ENCODE measurements at regions not wholly inside any gene's neighbourhood (a gene's known extent, or its start where the extent isn't known, plus 50 kb on each side); places are given as distances from the start of the nearest gene placed in this dataset.

DNA sequence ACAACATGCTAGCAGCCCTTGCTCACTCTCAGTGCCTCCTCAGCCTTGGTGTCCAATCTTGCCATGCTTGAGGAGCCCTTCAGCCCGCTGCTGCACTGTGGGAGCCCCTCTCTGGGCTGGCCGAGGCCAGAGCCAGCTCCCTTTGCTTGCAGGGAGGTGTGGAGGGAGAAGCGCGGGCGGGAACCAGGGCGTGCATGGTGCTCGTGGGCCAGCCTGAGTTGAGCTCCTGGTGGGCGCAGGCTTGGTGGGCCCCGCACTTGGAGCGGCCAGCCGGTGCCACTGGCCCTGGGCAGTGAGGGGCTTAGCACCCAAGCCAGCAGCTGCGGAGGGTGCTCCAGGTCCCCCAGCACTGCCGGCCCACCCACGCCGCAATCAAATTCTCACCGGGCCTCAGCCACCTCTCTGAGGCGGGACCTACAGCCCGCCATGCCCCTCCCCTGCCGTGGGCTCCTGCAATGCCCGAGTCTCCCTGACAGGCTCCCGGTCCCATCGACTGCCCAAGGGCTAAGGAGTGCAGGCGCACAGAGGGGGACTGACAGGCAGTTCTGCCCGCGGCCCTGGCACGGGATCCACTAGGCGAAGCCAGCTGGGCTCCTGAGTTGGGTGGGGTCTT lies 333.5 kb downstream of the KCNN2 start:
- ChIA-PET CTCF (no interaction called here), POLR2A (no interaction called here)
- no peak overlapping the region for H3K4me3 Mint-ChIP-seq
- no peaks in the 10 kb centered on the region for H3K36me3 Mint-ChIP-seq (ENCODE audit: low read depth)
- intact Hi-C loops (cut with DNase I, micrococcal nuclease) = no loop called here
- DNase-seq = no peak
- peaks cover 4% of the 10 kb centered on the region for H3K9me3 Mint-ChIP-seq (ENCODE audit: low read depth)
- no peaks in the 10 kb centered on the region for H3K4me1 Mint-ChIP-seq
- ATAC-seq = no peak
- no peaks in the 10 kb centered on the region for H3K27me3 Mint-ChIP-seq
- no peak overlapping the region for H3K27ac Mint-ChIP-seq

DNA sequence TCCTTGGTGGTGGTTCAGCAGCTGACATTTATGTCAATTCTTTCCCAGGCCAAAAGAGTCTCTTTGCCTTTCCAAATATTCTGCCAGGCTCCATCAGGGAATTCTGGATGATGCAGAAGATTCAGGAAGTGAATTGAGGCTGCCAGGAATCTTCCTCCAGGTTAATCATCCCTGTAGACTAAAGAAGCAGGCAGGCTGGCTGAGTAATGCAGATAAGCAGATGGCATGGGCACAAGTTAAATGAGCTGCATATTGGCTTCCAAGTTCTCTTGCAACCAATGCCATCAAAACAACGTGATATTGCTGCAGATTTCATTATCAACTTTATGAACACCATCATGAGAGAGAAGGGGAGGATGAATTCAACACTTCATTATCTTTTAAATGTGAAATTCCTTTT lies 324.5 kb downstream of the KCNN2 start:
- ATAC-seq (no peak), DNase-seq (no peak)
- intact Hi-C loops (cut with DNase I, micrococcal nuclease) = no loop called here
- CTCF ChIA-PET = no interaction called here
- Mint-ChIP-seq H3K27ac (no peak overlapping the region), H3K4me3 (no peak overlapping the region), H3K4me1 (no peaks in the 10 kb centered on the region), H3K27me3 (no peaks in the 10 kb centered on the region), H3K36me3 (ENCODE audit: low read depth) (no peaks in the 10 kb centered on the region), H3K9me3 (ENCODE audit: low read depth) (peaks cover 3% of the 10 kb centered on the region)
- POLR2A ChIA-PET = no interaction called here

DNA sequence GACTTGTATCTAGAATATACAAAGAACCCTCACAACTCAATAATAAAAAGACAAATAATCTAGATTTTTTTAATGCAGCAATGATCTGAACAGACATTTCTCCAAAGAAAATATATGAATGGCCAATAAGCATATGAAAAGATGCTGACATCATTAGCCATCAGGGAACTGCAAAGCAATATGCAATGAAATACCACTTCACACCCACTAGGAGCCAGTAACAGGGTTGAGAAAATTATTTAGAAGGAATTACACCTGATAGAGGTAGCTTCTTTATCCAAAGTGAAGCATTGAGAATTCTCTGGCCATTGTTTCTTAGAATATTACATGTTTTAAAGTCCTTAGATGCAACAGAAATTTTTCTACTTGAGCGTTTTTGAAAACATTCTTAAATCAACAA lies 316.9 kb downstream of the KCNN2 start:
- H3K4me3 Mint-ChIP-seq = no peak overlapping the region
- no peaks in the 10 kb centered on the region for H3K27me3 Mint-ChIP-seq
- ATAC-seq (no peak), DNase-seq (no peak)
- H3K27ac Mint-ChIP-seq = no peak overlapping the region
- CTCF ChIA-PET = no interaction called here
- POLR2A ChIA-PET = no interaction called here
- peaks cover 2% of the 10 kb centered on the region for H3K9me3 Mint-ChIP-seq (ENCODE audit: low read depth)
- H3K36me3 Mint-ChIP-seq (ENCODE audit: low read depth) = no peaks in the 10 kb centered on the region
- intact Hi-C loops (cut with DNase I, micrococcal nuclease) = no loop called here
- H3K4me1 Mint-ChIP-seq = no peaks in the 10 kb centered on the region

DNA sequence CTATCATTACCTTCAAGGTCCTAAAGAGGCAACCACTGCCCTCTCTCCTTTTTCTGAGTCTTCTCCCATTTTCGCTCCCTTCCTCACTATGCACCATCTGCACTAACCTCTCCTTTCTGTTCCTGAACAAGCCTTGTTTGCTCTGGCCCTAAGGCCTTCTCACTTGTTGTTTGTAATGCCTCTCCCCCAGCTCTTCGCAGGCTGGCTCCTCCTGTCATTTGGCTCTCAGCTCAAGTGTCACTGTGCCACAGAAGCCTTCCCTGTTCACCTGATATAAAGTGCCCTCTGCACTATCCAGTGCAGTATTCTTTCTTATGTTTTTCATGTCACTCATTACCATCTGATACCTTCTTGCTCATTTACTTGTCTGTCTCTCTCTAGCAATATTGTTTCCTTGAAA lies 303.7 kb downstream of the KCNN2 start:
- intact Hi-C loops (cut with DNase I, micrococcal nuclease) = no loop called here
- H3K4me3 Mint-ChIP-seq = no peak overlapping the region
- ATAC-seq (no peak), DNase-seq (no peak)
- no peaks in the 10 kb centered on the region for H3K36me3 Mint-ChIP-seq (ENCODE audit: low read depth)
- no peak overlapping the region for H3K27ac Mint-ChIP-seq
- H3K27me3 Mint-ChIP-seq = no peaks in the 10 kb centered on the region
- H3K9me3 Mint-ChIP-seq (ENCODE audit: low read depth) = no peaks in the 10 kb centered on the region
- POLR2A ChIA-PET = no interaction called here
- CTCF ChIA-PET = interaction anchor here (0.6 kb wide), 1 partner anchor 44 kb away, joined by 4 read pairs; no protein-coding TSS in a partner anchor
- H3K4me1 Mint-ChIP-seq = no peaks in the 10 kb centered on the region

DNA sequence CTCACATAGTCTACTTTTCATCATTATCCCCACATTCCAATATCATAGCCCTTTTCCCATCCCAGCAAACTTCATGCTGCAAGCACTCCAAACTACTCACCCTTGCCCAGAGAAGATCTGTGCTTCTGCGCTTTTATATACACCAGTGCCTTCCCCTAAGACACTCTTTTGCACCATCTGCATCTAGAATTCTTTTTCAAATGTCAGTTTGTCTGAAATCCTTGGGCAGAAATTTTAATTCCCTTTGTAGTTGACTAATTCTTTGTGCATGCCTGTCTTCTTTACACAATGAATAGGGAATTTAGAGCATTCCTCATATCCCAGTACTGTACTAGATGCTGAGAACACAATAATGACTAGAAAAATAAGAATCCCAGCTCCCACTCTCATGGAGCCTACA lies 298.9 kb downstream of the KCNN2 start:
- Mint-ChIP-seq H3K27me3 (no peaks in the 10 kb centered on the region), H3K27ac (no peak overlapping the region), H3K4me1 (no peaks in the 10 kb centered on the region), H3K9me3 (ENCODE audit: low read depth) (peaks cover 2% of the 10 kb centered on the region), H3K4me3 (no peak overlapping the region), H3K36me3 (ENCODE audit: low read depth) (no peaks in the 10 kb centered on the region)
- ATAC-seq = no peak
- intact Hi-C loops (cut with DNase I, micrococcal nuclease) = no loop called here
- CTCF ChIA-PET = no interaction called here
- DNase-seq = no peak
- POLR2A ChIA-PET = no interaction called here

DNA sequence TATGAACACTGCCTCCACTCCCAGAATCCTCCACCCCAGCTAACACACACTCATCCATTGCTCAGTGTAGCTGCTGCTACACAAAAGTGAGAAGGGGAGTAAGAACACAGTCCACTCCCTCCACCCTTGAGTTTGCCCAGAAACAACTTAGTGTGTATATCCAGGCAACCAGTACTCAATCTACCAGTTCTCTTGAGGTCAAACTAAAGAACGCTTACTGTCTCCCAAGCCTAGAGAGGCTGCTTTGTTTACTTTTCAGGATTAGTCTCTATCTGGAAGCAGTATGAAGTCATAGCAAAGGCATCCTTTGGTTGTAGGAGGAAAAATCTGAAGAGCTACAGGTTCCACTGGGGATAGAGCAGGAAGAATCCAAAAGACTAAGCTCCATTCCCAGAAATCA lies 296.3 kb downstream of the KCNN2 start:
- no peaks in the 10 kb centered on the region for H3K36me3 Mint-ChIP-seq (ENCODE audit: low read depth)
- H3K27ac Mint-ChIP-seq = no peak overlapping the region
- intact Hi-C loops (cut with DNase I, micrococcal nuclease) = no loop called here
- no peak overlapping the region for H3K4me3 Mint-ChIP-seq
- no peak for ATAC-seq
- H3K9me3 Mint-ChIP-seq (ENCODE audit: low read depth) = peaks cover 2% of the 10 kb centered on the region
- H3K27me3 Mint-ChIP-seq = no peaks in the 10 kb centered on the region
- ChIA-PET CTCF (no interaction called here), POLR2A (no interaction called here)
- DNase-seq = no peak
- no peaks in the 10 kb centered on the region for H3K4me1 Mint-ChIP-seq

DNA sequence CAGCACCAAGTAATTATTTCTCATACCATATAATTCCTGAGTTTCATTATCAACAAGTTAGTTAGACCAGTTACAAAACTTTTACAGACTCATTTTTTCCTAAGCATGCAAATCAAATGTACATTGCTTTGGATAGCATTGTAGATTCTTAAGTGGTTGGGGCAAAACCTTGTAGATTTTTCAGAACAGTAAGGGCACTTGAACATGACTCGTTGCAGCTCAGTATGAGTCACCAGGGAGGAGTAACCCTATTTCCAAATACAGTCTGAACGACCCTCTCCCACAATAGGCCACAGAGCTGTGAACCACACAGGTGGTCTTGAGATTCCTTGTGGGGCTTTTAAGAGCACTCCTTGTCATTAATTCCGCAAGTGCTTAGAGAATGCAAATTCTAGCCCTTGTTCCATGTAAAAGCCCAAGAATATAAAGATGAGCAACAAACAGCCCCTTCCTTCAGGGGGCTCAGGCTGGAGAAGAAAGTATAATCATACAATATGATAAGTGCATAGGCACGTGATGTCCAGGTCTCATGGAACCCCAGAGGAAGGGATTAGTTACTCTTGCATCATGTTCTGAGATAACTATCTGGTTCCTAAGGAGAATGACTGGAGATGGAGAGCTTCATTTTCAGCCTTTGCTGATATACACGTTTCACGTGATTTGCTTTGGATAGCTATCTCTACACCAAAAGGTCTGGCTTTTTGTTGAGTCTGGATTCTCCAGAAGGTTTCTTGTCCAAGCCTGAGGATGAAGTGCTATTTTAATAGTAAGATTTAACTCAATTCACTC lies 295.7 kb downstream of the KCNN2 start:
- ChIA-PET CTCF (no interaction called here), POLR2A (no interaction called here)
- no peaks in the 10 kb centered on the region for H3K27me3 Mint-ChIP-seq
- H3K4me3 Mint-ChIP-seq = no peak overlapping the region
- intact Hi-C loops (cut with DNase I, micrococcal nuclease) = no loop called here
- H3K4me1 Mint-ChIP-seq = no peaks in the 10 kb centered on the region
- H3K27ac Mint-ChIP-seq = no peak overlapping the region
- ATAC-seq (no peak), DNase-seq (no peak)
- no peaks in the 10 kb centered on the region for H3K36me3 Mint-ChIP-seq (ENCODE audit: low read depth)
- H3K9me3 Mint-ChIP-seq (ENCODE audit: low read depth) = peaks cover 2% of the 10 kb centered on the region

DNA sequence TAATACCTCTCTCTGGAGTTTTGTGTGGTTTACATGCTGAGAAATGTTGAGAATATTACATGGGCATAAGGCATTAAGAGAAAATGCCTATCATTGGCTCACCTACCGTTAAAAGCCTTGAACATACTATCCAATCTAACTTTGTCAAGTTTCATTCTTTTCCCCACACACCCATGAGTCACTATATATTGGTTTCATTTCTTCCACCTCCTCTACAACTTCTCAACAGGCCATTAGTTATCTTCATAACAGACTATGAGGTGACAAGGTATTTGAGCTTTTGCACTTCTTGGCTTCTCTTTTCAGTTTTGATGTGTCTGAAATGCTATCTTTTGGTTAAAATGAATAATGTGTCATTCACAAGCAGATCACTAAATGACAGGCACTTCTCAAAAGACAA lies 288.0 kb downstream of the KCNN2 start:
- ChIA-PET POLR2A (no interaction called here), CTCF (no interaction called here)
- no peaks in the 10 kb centered on the region for H3K36me3 Mint-ChIP-seq (ENCODE audit: low read depth)
- H3K4me1 Mint-ChIP-seq = no peaks in the 10 kb centered on the region
- DNase-seq (no peak), ATAC-seq (no peak)
- intact Hi-C loops (cut with DNase I, micrococcal nuclease) = no loop called here
- peaks cover 4% of the 10 kb centered on the region for H3K9me3 Mint-ChIP-seq (ENCODE audit: low read depth)
- no peak overlapping the region for H3K4me3 Mint-ChIP-seq
- H3K27me3 Mint-ChIP-seq = no peaks in the 10 kb centered on the region
- no peak overlapping the region for H3K27ac Mint-ChIP-seq

DNA sequence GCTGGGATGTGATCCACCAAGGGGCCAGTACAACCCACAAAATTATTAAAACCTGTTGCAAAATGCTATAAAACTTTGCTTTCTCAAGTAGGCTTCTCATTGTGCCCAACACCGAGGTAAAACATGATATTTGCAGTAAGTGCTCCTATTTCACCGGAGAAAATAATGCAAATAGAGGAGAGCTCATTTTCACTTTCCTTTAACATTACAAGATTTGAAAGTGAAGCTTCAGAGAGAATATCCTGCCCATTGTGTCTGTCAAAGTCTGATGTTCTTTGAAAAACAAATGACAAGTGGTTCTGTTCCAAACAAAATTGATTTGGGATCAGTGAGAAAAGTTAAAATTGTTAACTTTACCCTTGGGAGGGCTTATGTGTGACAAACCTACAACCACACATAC lies 287.1 kb downstream of the KCNN2 start:
- Mint-ChIP-seq H3K27me3 (no peaks in the 10 kb centered on the region), H3K9me3 (ENCODE audit: low read depth) (peaks cover 7% of the 10 kb centered on the region), H3K4me1 (no peaks in the 10 kb centered on the region), H3K4me3 (no peak overlapping the region), H3K27ac (no peak overlapping the region), H3K36me3 (ENCODE audit: low read depth) (no peaks in the 10 kb centered on the region)
- ChIA-PET CTCF (no interaction called here), POLR2A (no interaction called here)
- intact Hi-C loops (cut with DNase I, micrococcal nuclease) = no loop called here
- ATAC-seq = no peak
- no peak for DNase-seq

DNA sequence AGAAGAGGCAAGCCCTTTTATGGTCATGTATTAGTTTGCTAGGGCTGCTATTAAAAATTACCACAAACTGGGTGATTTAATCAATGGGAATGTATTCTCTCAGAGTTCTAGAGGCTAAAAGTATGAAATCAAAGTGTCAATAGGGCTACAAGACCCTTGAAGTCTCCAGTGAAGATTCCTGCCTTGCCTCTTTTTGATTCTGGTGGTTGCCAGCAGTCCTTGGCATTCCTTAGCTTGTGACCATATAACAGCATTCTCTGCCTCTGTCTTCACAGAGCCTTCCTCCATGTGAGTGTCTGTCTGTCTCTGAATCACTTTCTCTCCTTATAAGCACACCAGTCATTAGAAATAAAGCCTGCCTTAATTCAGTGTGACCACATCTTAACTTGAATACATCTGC lies 282.7 kb downstream of the KCNN2 start:
- ChIA-PET POLR2A (no interaction called here), CTCF (no interaction called here)
- H3K36me3 Mint-ChIP-seq (ENCODE audit: low read depth) = no peaks in the 10 kb centered on the region

DNA sequence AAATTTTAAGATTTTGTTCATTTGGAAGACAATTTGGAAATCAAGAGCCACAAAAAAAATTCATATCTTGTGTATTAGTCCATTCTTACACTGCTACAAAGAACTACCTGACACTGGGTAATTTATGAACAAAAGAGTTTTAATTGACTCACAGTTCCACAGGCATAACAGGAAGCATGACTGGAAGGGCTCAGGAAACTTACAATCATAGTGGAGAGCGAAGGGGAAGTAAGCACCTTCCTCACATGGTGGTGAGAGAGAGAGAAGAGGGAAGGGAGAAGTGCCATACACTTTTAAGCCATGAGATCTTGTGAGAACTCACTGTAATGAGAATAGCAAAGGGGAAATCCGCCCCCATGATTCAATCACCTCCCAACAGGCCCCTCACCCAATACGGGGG lies 274.4 kb downstream of the KCNN2 start:
- no peaks in the 10 kb centered on the region for H3K36me3 Mint-ChIP-seq (ENCODE audit: low read depth)
- ATAC-seq (no peak), DNase-seq (no peak)
- no peaks in the 10 kb centered on the region for H3K4me1 Mint-ChIP-seq
- POLR2A ChIA-PET = no interaction called here
- H3K27me3 Mint-ChIP-seq = no peaks in the 10 kb centered on the region
- CTCF ChIA-PET = no interaction called here
- no peak overlapping the region for H3K27ac Mint-ChIP-seq
- intact Hi-C loops (cut with DNase I, micrococcal nuclease) = no loop called here
- peaks cover 2% of the 10 kb centered on the region for H3K9me3 Mint-ChIP-seq (ENCODE audit: low read depth)
- H3K4me3 Mint-ChIP-seq = no peak overlapping the region

More for the DNA sequence above, 282.7 kb downstream of the KCNN2 start:
- intact Hi-C loops (cut with DNase I, micrococcal nuclease) = no loop called here
- H3K4me1 Mint-ChIP-seq = no peaks in the 10 kb centered on the region
- DNase-seq = no peak
- no peak overlapping the region for H3K27ac Mint-ChIP-seq
- no peak for ATAC-seq
- no peak overlapping the region for H3K4me3 Mint-ChIP-seq
- H3K9me3 Mint-ChIP-seq (ENCODE audit: low read depth) = peaks cover 14% of the 10 kb centered on the region
- no peaks in the 10 kb centered on the region for H3K27me3 Mint-ChIP-seq

DNA sequence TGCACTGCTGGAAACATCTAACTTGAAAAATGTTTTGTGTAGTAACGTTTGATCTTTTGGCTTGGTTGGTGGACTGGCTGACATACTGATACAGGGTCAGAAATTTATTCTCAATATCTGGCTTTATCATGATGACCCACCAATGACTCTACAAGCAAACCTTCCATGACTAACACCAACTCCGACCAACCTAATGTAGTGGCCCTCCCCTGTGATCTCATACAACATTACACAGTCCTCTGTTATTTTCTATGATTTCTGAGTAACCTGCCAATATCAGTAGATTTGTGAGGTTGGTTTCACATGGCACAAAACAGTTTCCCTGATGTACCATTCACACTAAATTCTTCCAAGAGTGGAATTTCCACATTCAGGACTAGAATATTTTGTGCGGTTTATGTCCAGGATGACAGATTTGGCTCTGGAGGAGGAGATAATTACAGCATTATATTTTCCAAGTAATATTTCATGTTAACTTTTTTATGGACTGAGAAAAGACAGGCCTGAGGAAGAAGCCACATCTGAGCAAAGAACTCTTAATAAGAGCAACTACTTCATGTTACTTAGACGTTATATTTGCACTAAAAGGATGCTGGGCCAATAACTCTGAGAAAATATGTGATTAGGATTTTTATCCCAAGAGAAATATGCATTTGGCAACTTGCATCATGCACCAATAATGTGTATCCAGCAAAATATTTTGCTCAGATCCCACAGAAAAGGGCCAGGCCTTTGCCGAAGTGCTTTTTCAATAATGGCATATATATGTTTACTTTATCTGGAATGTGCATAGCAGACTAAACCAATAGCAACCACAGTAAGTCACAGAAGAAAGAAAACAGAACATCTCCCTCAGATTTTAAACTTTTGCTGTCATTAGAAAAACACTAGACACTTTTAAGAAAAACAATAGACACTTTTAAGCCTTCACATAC lies 273.4 kb downstream of the KCNN2 start:
- POLR2A ChIA-PET = no interaction called here
- Mint-ChIP-seq H3K4me1 (no peaks in the 10 kb centered on the region), H3K36me3 (ENCODE audit: low read depth) (no peaks in the 10 kb centered on the region), H3K4me3 (no peak overlapping the region), H3K27ac (no peak overlapping the region), H3K9me3 (ENCODE audit: low read depth) (peaks cover 2% of the 10 kb centered on the region), H3K27me3 (no peaks in the 10 kb centered on the region)
- intact Hi-C loops (cut with DNase I, micrococcal nuclease) = no loop called here
- CTCF ChIA-PET = no interaction called here
- ATAC-seq (no peak), DNase-seq (no peak)

All from activated CD4-positive, alpha-beta T cell treated with anti-CD3 and anti-CD28 coated beads for 36 hours (primary cell).